ENCODE measurements at regions not wholly inside any gene's neighbourhood (a gene's known extent, or its start where the extent isn't known, plus 50 kb on each side); places are given as distances from the start of the nearest gene placed in this dataset.

- H3K4me3 ChIP-seq (ENCODE audit: low read depth, low read length): no peak overlapping the region
- TF ChIP-seq CTCF (conservative IDR thresholded peaks at IDR 0.05; ENCODE audit: low read depth, low read length): no peak
- DNase-seq (ENCODE audit: low read depth): no peak
These were observed 709.7 kb upstream of the LRRC4C start for GRCh38 chr11:42169191-42169590.

GRCh38 chr11:42170601-42171000, 711.1 kb upstream of the LRRC4C start:
- no peak for DNase-seq (ENCODE audit: low read depth)
- no peak for TF ChIP-seq CTCF (conservative IDR thresholded peaks at IDR 0.05; ENCODE audit: low read depth, low read length)
- H3K4me3 ChIP-seq (ENCODE audit: low read depth, low read length): no peak overlapping the region

DNA sequence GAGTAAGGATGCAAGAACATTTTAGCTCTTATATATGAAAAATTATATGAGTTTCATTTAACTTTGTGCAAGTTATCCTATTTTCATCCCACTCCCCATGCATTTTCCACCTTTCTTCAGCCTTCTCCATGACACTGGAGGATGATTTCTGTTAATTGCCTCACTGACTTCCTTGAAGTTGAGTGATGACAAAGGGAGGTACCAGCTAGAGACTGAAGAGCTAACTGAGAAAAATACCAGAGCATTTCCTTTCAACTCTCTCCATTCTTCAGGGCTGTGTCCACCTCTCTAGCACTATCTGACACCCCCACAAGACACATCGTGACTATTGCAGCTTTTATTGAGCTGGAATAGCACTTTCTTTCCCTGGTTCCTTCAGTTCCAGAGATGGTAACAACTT, 711.6 kb upstream of the LRRC4C start:
- no peak for DNase-seq (ENCODE audit: low read depth)
- no peak for TF ChIP-seq CTCF (conservative IDR thresholded peaks at IDR 0.05; ENCODE audit: low read depth, low read length)
- H3K4me3 ChIP-seq (ENCODE audit: low read depth, low read length): no peak overlapping the region

GRCh38 chr11:42172441-42172840, 713.0 kb upstream of the LRRC4C start:
- no peak for TF ChIP-seq CTCF (conservative IDR thresholded peaks at IDR 0.05; ENCODE audit: low read depth, low read length)
- no peak for DNase-seq (ENCODE audit: low read depth)
- H3K4me3 ChIP-seq (ENCODE audit: low read depth, low read length): no peak overlapping the region

- DNase-seq (ENCODE audit: low read depth): peak; percentile 3
- no peak for TF ChIP-seq CTCF (conservative IDR thresholded peaks at IDR 0.05; ENCODE audit: low read depth, low read length)
- H3K4me3 ChIP-seq (ENCODE audit: low read depth, low read length): no peak overlapping the region
These were observed 715.8 kb upstream of the LRRC4C start for GRCh38 chr11:42175203-42175602.

GRCh38 chr11:42179216-42179615, 719.8 kb upstream of the LRRC4C start:
- no peak overlapping the region for H3K4me3 ChIP-seq (ENCODE audit: low read depth, low read length)
- TF ChIP-seq CTCF (conservative IDR thresholded peaks at IDR 0.05; ENCODE audit: low read depth, low read length): no peak
- no peak for DNase-seq (ENCODE audit: low read depth)

- no peak overlapping the region for H3K4me3 ChIP-seq (ENCODE audit: low read depth, low read length)
- DNase-seq (ENCODE audit: low read depth): no peak
- no peak for TF ChIP-seq CTCF (conservative IDR thresholded peaks at IDR 0.05; ENCODE audit: low read depth, low read length)
These were observed 736.0 kb upstream of the LRRC4C start for GRCh38 chr11:42195289-42196013.
